GM23338 (cell line): ENCODE measurements at regions not wholly inside any gene's neighbourhood (a gene's known extent, or its start where the extent isn't known, plus 50 kb on each side); places are given as distances from the start of the nearest gene placed in this dataset.

ENCODE experiments used
- ATAC-seq: fragments of 200-7000 bp; cut with Tn5 transposase; 3 replicates; pipeline ENCODE4 v1.9.1; 2020
- DNase-seq: peaks from one replicate; pipeline ENCODE4 v3.0.0-alpha.2; 2015; ENCODE audit warnings: low spot score
- H2AFZ ChIP-seq: fragments of 200-600 bp; sonication (generic); 2 replicates; pipeline ENCODE4 v1.8.0; 2016; ENCODE audit warnings: antibody characterized with exemption, mild to moderate bottlenecking, moderate library complexity
- H3F3A ChIP-seq: fragments of 200-600 bp; sonication (generic); replicated peaks from 2 replicates; pipeline ENCODE4 v1.8.0; 2017; ENCODE audit warnings: antibody characterized with exemption, mixed run types, low read depth
- H3K27ac ChIP-seq: fragments of 200-600 bp; sonication (generic); 2 replicates; pipeline ENCODE4 v1.6.1; 2016; ENCODE audit warnings: low read depth
- H3K27me3 ChIP-seq: fragments of 200-600 bp; sonication (generic); 2 replicates; pipeline ENCODE4 v1.8.0; 2016; ENCODE audit warnings: mild to moderate bottlenecking, mixed run types, moderate library complexity; ENCODE audit not compliant: insufficient read depth
- H3K36me3 ChIP-seq: fragments of 200-600 bp; sonication (generic); 2 replicates; pipeline ENCODE4 v1.8.0; 2016; ENCODE audit warnings: mild to moderate bottlenecking; ENCODE audit not compliant: insufficient read depth
- H3K4me1 ChIP-seq: fragments of 200-600 bp; sonication (generic); 2 replicates; pipeline ENCODE4 v1.8.0; 2016; ENCODE audit warnings: mild to moderate bottlenecking, moderate library complexity; ENCODE audit not compliant: insufficient read depth
- H3K4me2 ChIP-seq: fragments of 200-600 bp; sonication (generic); 2 replicates; pipeline ENCODE4 v1.7.1; 2017; ENCODE audit warnings: mixed run types
- H3K4me3 ChIP-seq: fragments of 200-600 bp; sonication (generic); 2 replicates; pipeline ENCODE4 v1.6.1; 2016; ENCODE audit warnings: mixed run types
- H3K79me2 ChIP-seq: fragments of 200-600 bp; sonication (generic); replicated peaks from 2 replicates; pipeline ENCODE4 v1.8.0; 2017; ENCODE audit warnings: mild to moderate bottlenecking; ENCODE audit not compliant: insufficient read depth
- H3K9me2 ChIP-seq: fragments of 200-600 bp; sonication (generic); 2 replicates; pipeline ENCODE4 v1.8.0; 2017; ENCODE audit not compliant: insufficient read depth
- H4K20me1 ChIP-seq: fragments of 200-600 bp; sonication (generic); replicated peaks from 2 replicates; pipeline ENCODE4 v1.8.0; 2017; ENCODE audit warnings: mild to moderate bottlenecking; ENCODE audit not compliant: insufficient read depth
- H3K27ac Mint-ChIP-seq: 2 replicates; pipeline ENCODE4 v1.8.0; 2020; ENCODE audit warnings: inconsistent platforms, mild to moderate bottlenecking, moderate library complexity, mixed read lengths
- H3K27me3 Mint-ChIP-seq: 3 replicates; pipeline ENCODE4 v1.8.0; 2022; ENCODE audit warnings: low read depth, mild to moderate bottlenecking, moderate library complexity, mixed read lengths, inconsistent platforms; ENCODE audit not compliant: insufficient read depth, poor library complexity
- H3K36me3 Mint-ChIP-seq: 3 replicates; pipeline ENCODE4 v1.8.0; 2021; ENCODE audit warnings: low read depth, mild to moderate bottlenecking, inconsistent platforms, moderate library complexity, mixed read lengths
- H3K4me1 Mint-ChIP-seq: 3 replicates; pipeline ENCODE4 v1.8.0; 2020; ENCODE audit warnings: mild to moderate bottlenecking, inconsistent platforms, mixed read lengths
- H3K4me3 Mint-ChIP-seq: 3 replicates; pipeline ENCODE4 v1.8.0; 2021; ENCODE audit warnings: moderate library complexity, mild to moderate bottlenecking, inconsistent platforms, mixed read lengths
- H3K9me3 Mint-ChIP-seq: 3 replicates; pipeline ENCODE4 v1.8.0; 2020; ENCODE audit warnings: moderate library complexity, mild to moderate bottlenecking, inconsistent platforms, mixed read lengths
- CREB1 ChIP-seq: fragments of 250-450 bp; sonication (Bioruptor Pico); IDR thresholded peaks from 2 replicates; pipeline ENCODE4 v1.5.0; 2020; ENCODE audit warnings: low read depth, mild to moderate bottlenecking, moderate library complexity
- CTCF ChIP-seq, 2 experiments: fragments of 200-600 bp in 1 of 2; sonication (generic) in 1 of 2; conservative IDR thresholded peaks; 2 replicates each; pipeline versions ENCODE4 v1.5.1 to v1.6.1; 2016 to 2017; ENCODE audit warnings: antibody characterized with exemption in 2 of 2, low read depth in 2 of 2, mild to moderate bottlenecking in 2 of 2, moderate library complexity in 1 of 2
- ETS1 ChIP-seq: IDR thresholded peaks from 2 replicates; pipeline ENCODE4 v1.6.1; 2016; ENCODE audit warnings: antibody characterized with exemption
- EZH2 ChIP-seq: fragments of 200-600 bp; sonication (generic); IDR thresholded peaks from one replicate; pipeline ENCODE4 v1.8.0; 2017; ENCODE audit warnings: antibody characterized with exemption, mild to moderate bottlenecking, low read depth; ENCODE audit not compliant: unreplicated experiment
- EZH2phosphoT487 ChIP-seq: fragments of 200-600 bp; sonication (generic); IDR thresholded peaks from one replicate; pipeline ENCODE4 v1.8.1; 2018; ENCODE audit warnings: antibody characterized with exemption; ENCODE audit not compliant: unreplicated experiment
- NANOG ChIP-seq: IDR thresholded peaks from 2 replicates; pipeline ENCODE4 v1.6.1; 2016; ENCODE audit warnings: antibody characterized with exemption, borderline replicate concordance
- POLR2AphosphoS5 ChIP-seq: IDR thresholded peaks from 2 replicates; pipeline ENCODE4 v1.6.1; 2016; ENCODE audit warnings: antibody characterized with exemption, low read depth
- REST ChIP-seq: IDR thresholded peaks from one replicate; pipeline ENCODE4 v1.6.1; 2018; ENCODE audit warnings: antibody characterized with exemption; ENCODE audit not compliant: unreplicated experiment
- STAT1 ChIP-seq: IDR thresholded peaks from one replicate; pipeline ENCODE4 v1.6.1; 2016; ENCODE audit warnings: antibody characterized with exemption; ENCODE audit not compliant: unreplicated experiment
- ZNF114 ChIP-seq: fragments of 250-450 bp; sonication (Bioruptor Pico); IDR thresholded peaks from 2 replicates; pipeline ENCODE4 v1.5.0; 2020; ENCODE audit warnings: mild to moderate bottlenecking, moderate library complexity

GRCh38 chr3:177793451-177793850, 596.2 kb upstream of the TBL1XR1 start (continued):
- no peak for TF ChIP-seq REST
- no peak for TF ChIP-seq CREB1 (CRISPR knock-in tag)
- TF ChIP-seq NANOG, result no peak
- no peak for TF ChIP-seq ETS1
- no peak for TF ChIP-seq ZNF114 (CRISPR knock-in tag)
- TF ChIP-seq EZH2phosphoT487, result no peak
- TF ChIP-seq STAT1, result no peak
- no peak for TF ChIP-seq CTCF (conservative IDR thresholded peaks at IDR 0.05; ENCODE audit: low read depth in 2 of 2)

GRCh38 chr3:177795216-177795615, 597.9 kb upstream of the TBL1XR1 start:
- peaks cover 18% of the 10 kb centered on the region for H3K4me1 ChIP-seq
- TF ChIP-seq EZH2 (no peak), POLR2AphosphoS5 (no peak), ZNF114 (CRISPR knock-in tag) (no peak), CTCF (conservative IDR thresholded peaks at IDR 0.05; ENCODE audit: low read depth in 2 of 2) (no peak), EZH2phosphoT487 (no peak)
- DNase-seq (no peak), ATAC-seq (no peak)
- Mint-ChIP-seq H3K4me3 (no peak overlapping the region), H3K4me1 (peaks cover 12% of the 10 kb centered on the region), H3K27me3 (peaks cover 2% of the 10 kb centered on the region), H3K36me3 (no peaks in the 10 kb centered on the region), H3K27ac (no peak overlapping the region), H3K9me3 (no peaks in the 10 kb centered on the region)
- H4K20me1 ChIP-seq, result no peaks in the 10 kb centered on the region
- H3K4me3 ChIP-seq, result no peak overlapping the region
- no peak overlapping the region for H2AFZ ChIP-seq
- H3K4me2 ChIP-seq, result no peak overlapping the region
- H3K9me2 ChIP-seq, result peaks cover 10% of the 10 kb centered on the region
- no peak overlapping the region for H3K27ac ChIP-seq
- no peaks in the 10 kb centered on the region for H3F3A ChIP-seq
- H3K79me2 ChIP-seq, result no peaks in the 10 kb centered on the region
- H3K36me3 ChIP-seq, result no peaks in the 10 kb centered on the region
- H3K27me3 ChIP-seq, result no peaks in the 10 kb centered on the region
